Esophagus squamous epithelium (tissue), 5 donors: ENCODE measurements at regions not wholly inside any gene's neighbourhood (a gene's known extent, or its start where the extent isn't known, plus 50 kb on each side); places are given as distances from the start of the nearest gene placed in this dataset.
"Not testable (repeated sequence)": the region's sequence is repeated elsewhere in the genome, so short reads cannot be mapped to it uniquely, and the experiment has no call there.

ENCODE experiments used
- DNase-seq: peaks from one replicate; lab custom pipeline; 2025; lab: John Stamatoyannopoulos, UW
- H3K27ac ChIP-seq, 4 donors: fragments of 200-600 bp; sonication (generic); one replicate each; pipeline ENCODE4 v1.5.1; 2016 to 2019; ENCODE audit warnings: mild to moderate bottlenecking in 1 of 4
- H3K27me3 ChIP-seq, 4 donors: fragments of 200-600 bp; sonication (generic); 1 replicate in 3 of 4; 2 replicates in 1 of 4; pipeline versions ENCODE4 v1.5.1 to v1.6.0; 2017 to 2021; ENCODE audit warnings: antibody characterized with exemption in 1 of 4
- H3K36me3 ChIP-seq, 3 donors: fragments of 200-600 bp; sonication (generic); one replicate each; pipeline ENCODE4 v1.5.1; 2016 to 2019
- H3K4me1 ChIP-seq, 3 donors: fragments of 200-600 bp; sonication (generic); one replicate each; pipeline ENCODE4 v1.5.1; 2017 to 2019
- H3K4me3 ChIP-seq, 4 donors: fragments of 200-600 bp; sonication (generic); 1 replicate in 3 of 4; 2 replicates in 1 of 4; pipeline ENCODE4 v1.5.1; 2016 to 2019; ENCODE audit warnings: mild to moderate bottlenecking in 2 of 4, moderate library complexity in 1 of 4
- H3K9me3 ChIP-seq, 3 donors: fragments of 200-600 bp; sonication (generic); one replicate each; pipeline ENCODE4 v1.5.1; 2016 to 2019
- CTCF ChIP-seq, 6 experiments: fragments of 450-650 bp in 4 of 6; fragments of 200-600 bp in 2 of 6; sonication (generic) in 2 of 6; IDR thresholded peaks; one replicate each; pipeline ENCODE4 v1.5.1; 2016 to 2019; ENCODE audit warnings: antibody characterized with exemption in 6 of 6, mild to moderate bottlenecking in 4 of 6, moderate library complexity in 4 of 6
- POLR2A ChIP-seq, 4 donors: fragments of 450-650 bp; IDR thresholded peaks; one replicate each; pipeline ENCODE4 v1.6.1; 2017; ENCODE audit warnings: antibody characterized with exemption in 4 of 4, mild to moderate bottlenecking in 4 of 4, moderate library complexity in 3 of 4
- WGBS, 2 donors: methylation state at CpG; one replicate each; pipeline ENCODE4 v1.1.5; 2018; 5-methylcytosine and 5-hydroxymethylcytosine counted together
- intact Hi-C: fragments of 100-400 bp; cut with DNase I; formaldehyde crosslinking; loops from one replicate; pipeline ENCODE4 v1.15.0; 2022
- donor health status: DM: yes; HTN: yes; CAD: no.

- H3K27me3 ChIP-seq, result no peaks in the 10 kb centered on the region
- H3K27ac ChIP-seq, result no peak overlapping the region
- no peak for DNase-seq
- H3K9me3 ChIP-seq, result no peaks in the 10 kb centered on the region
- H3K4me3 ChIP-seq, result no peak overlapping the region
- no peaks in the 10 kb centered on the region for H3K4me1 ChIP-seq
- WGBS, 2 donors, result 44 to 67% methylated on average over 1 of the region's 1 CpG
- no peaks in the 10 kb centered on the region for H3K36me3 ChIP-seq
- TF ChIP-seq POLR2A (IDR thresholded peaks at IDR 0.05) (no peak), CTCF (IDR thresholded peaks at IDR 0.05) (no peak)
- intact Hi-C loops, result no loop called here
These were observed 220.6 kb upstream of the WDFY3 start for GRCh38 chr4:85187106-85187505.

- H3K36me3 ChIP-seq, H3K27ac ChIP-seq, H3K4me1 ChIP-seq, intact Hi-C loops, DNase-seq, H3K27me3 ChIP-seq, H3K4me3 ChIP-seq: not testable (repeated sequence)
- 74 to 83% methylated on average over 2 to 3 of the region's 7 CpGs for WGBS, 2 donors
- H3K9me3 ChIP-seq, result peaks cover 0 to 16% (median 10%) of the 10 kb centered on the region in 3 donors
These were observed 229.5 kb upstream of the WDFY3 start for GRCh38 chr4:85196015-85196414.

GRCh38 chr4:85200106-85200505 is 233.6 kb upstream of the WDFY3 start:
- intact Hi-C loops, result no loop called here
- 44 to 50% methylated on average over 1 of the region's 1 CpG for WGBS, 2 donors
- H3K27ac ChIP-seq, result no peak overlapping the region
- H3K4me3 ChIP-seq, result no peak overlapping the region
- peaks cover 0 to 16% (median 10%) of the 10 kb centered on the region in 3 donors for H3K9me3 ChIP-seq
- no peaks in the 10 kb centered on the region for H3K4me1 ChIP-seq
- TF ChIP-seq CTCF (IDR thresholded peaks at IDR 0.05) (no peak), POLR2A (IDR thresholded peaks at IDR 0.05) (no peak)
- no peaks in the 10 kb centered on the region for H3K27me3 ChIP-seq
- no peak for DNase-seq
- H3K36me3 ChIP-seq, result no peaks in the 10 kb centered on the region

- no peak for DNase-seq
- Histone ChIP-seq H3K4me1 (peaks cover 0 to 24% (median 5%) of the 10 kb centered on the region in 3 donors), H3K27me3 (no peaks in the 10 kb centered on the region), H3K27ac (no peak overlapping the region), H3K9me3 (peaks cover 0 to 6% (median 4%) of the 10 kb centered on the region in 3 donors), H3K4me3 (no peak overlapping the region), H3K36me3 (no peaks in the 10 kb centered on the region)
- intact Hi-C loops, result no loop called here
- TF ChIP-seq POLR2A (IDR thresholded peaks at IDR 0.05) (no peak), CTCF (IDR thresholded peaks at IDR 0.05) (no peak)
- 25 to 30% methylated on average over 1 of the region's 1 CpG for WGBS, 2 donors
These were observed 242.7 kb upstream of the WDFY3 start for GRCh38 chr4:85209161-85209560.

- Histone ChIP-seq H3K27me3 (no peaks in the 10 kb centered on the region), H3K4me1 (peaks cover 0 to 24% (median 5%) of the 10 kb centered on the region in 3 donors), H3K9me3 (peaks cover 0 to 6% (median 4%) of the 10 kb centered on the region in 3 donors), H3K27ac (no peak overlapping the region), H3K4me3 (no peak overlapping the region), H3K36me3 (no peaks in the 10 kb centered on the region)
- no peak for TF ChIP-seq CTCF (IDR thresholded peaks at IDR 0.05)
- TF ChIP-seq POLR2A (IDR thresholded peaks at IDR 0.05), result no peak
- intact Hi-C loops, result no loop called here
- no peak for DNase-seq
- 21 to 26% methylated on average over 3 of the region's 3 CpGs for WGBS, 2 donors
These were observed 243.9 kb upstream of the WDFY3 start for GRCh38 chr4:85210353-85210752.

- intact Hi-C loops, H3K4me3 ChIP-seq, H3K36me3 ChIP-seq, DNase-seq, H3K27me3 ChIP-seq, H3K27ac ChIP-seq, H3K4me1 ChIP-seq: not testable (repeated sequence)
- peaks cover 0 to 19% (median 12%) of the 10 kb centered on the region in 3 donors for H3K9me3 ChIP-seq
- WGBS, 2 donors, result 80 to 94% methylated on average over 7 of the region's 7 CpGs
These were observed 250.1 kb upstream of the WDFY3 start for GRCh38 chr4:85216571-85216970.
